ENCODE measurements at regions not wholly inside any gene's neighbourhood (a gene's known extent, or its start where the extent isn't known, plus 50 kb on each side); places are given as distances from the start of the nearest gene placed in this dataset.

DNA sequence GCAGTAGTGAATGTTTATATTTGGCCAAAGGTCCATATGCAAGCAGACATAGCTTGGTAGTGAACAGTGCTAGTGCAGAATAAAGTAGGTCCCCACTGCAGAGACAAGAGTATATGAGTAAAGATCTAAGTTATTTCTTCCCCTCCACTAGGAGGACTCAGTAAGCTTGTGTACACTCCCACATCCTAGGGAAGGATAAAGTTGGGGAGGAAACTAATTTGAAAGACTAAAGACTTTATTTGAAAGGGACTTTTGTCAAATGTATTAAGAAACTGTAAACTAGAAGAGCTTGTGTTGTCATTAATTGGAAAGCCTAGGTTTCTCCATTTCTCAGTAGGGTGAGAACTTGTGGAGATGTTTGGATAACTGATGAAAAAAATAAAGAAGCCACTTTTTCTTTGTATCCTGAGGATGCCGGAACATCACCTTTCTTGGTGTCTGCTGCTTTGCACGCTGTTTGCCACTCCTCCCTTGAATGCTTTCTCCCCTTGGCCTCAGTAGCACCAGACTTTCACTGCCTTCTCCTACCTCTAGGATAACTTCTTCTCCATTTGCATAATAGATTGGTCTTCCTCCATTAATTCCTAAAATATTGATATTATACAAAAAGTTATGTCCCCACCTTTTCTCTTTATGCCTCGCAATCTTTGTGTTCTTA, 329.0 kb downstream of the PARP8 start:
- H3K27me3 ChIP-seq (ENCODE audit: insufficient read depth, low read length) = no peaks in the 10 kb centered on the region
- no peak overlapping the region for H3K9ac ChIP-seq (ENCODE audit: low read depth, low read length)
- H3K27ac ChIP-seq (ENCODE audit: low read depth, low read length) = no peak overlapping the region
- peaks cover 3% of the 10 kb centered on the region; the same call in 1 of the 2 replicates for H3K4me1 ChIP-seq (ENCODE audit: insufficient read depth, low read length)
- H3K4me3 ChIP-seq (ENCODE audit: low read length) = no peak overlapping the region
- H3K36me3 ChIP-seq (ENCODE audit: insufficient read depth, low read length) = no peaks in the 10 kb centered on the region
- no peaks in the 10 kb centered on the region for H3K9me3 ChIP-seq (ENCODE audit: insufficient read depth, low read depth, low read length)
- 68% methylated on average over 2 of the region's 3 CpGs for WGBS

DNA sequence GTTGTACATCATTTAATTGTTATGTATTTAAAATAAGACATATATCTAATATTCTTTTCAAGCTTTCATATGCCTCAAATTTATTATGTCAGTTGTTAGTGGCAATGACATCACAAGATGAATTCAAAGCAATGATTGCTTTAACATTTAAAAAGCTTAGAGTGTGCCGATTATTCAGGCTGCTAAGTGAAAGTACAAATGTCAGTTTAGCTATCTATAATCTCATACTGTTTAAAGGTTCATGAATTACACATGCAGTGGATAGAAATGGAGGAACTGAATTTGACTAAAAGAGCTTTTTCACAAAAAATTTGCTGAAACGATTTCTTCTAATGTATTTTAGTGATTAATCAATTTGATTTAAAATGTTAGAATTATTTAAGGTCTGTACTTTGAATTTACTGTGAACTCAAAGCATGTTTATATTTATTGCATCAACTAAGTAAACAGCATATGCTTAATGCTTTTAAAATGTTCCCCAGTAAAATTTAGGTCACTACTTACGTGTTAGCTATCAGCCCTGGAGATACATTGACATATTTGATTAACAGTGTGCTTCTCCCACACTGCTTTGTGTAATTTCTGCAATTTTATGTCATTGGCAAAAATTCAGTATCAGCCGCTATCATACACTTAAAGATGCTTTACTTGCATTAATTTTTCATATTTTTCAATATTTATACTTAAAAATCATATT, 334.9 kb downstream of the PARP8 start:
- H3K27me3 ChIP-seq (ENCODE audit: insufficient read depth, low read length) = no peaks in the 10 kb centered on the region
- no peaks in the 10 kb centered on the region for H3K4me1 ChIP-seq (ENCODE audit: insufficient read depth, low read length)
- 83% methylated on average over 3 of the region's 4 CpGs for WGBS
- no peaks in the 10 kb centered on the region for H3K36me3 ChIP-seq (ENCODE audit: insufficient read depth, low read length)
- H3K9me3 ChIP-seq (ENCODE audit: insufficient read depth, low read depth, low read length) = no peaks in the 10 kb centered on the region
- no peak overlapping the region for H3K9ac ChIP-seq (ENCODE audit: low read depth, low read length)
- H3K4me3 ChIP-seq (ENCODE audit: low read length) = no peak overlapping the region
- H3K27ac ChIP-seq (ENCODE audit: low read depth, low read length) = no peak overlapping the region

DNA sequence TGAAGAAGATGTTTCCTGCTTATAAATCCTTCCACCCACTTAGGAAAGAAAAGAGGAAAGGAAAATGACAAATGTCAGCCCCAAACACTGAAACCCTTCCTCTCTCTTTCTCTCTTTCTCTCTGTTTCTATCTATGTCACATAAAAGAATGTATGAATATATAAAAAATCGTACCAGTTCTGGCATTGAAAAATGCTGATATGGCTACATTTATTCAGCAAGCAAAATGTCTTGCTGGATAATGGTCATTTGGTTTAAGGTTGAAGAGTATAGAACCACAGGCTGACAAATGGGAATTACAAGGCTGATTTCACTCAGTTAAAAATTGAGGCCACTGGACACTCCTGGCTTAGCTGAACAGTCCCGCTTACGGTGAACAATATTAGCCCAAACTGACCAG, 335.9 kb downstream of the PARP8 start:
- H3K9ac ChIP-seq (ENCODE audit: low read depth, low read length) = no peak overlapping the region
- H3K4me1 ChIP-seq (ENCODE audit: insufficient read depth, low read length) = no peaks in the 10 kb centered on the region
- H3K36me3 ChIP-seq (ENCODE audit: insufficient read depth, low read length) = no peaks in the 10 kb centered on the region
- H3K9me3 ChIP-seq (ENCODE audit: insufficient read depth, low read depth, low read length) = no peaks in the 10 kb centered on the region
- no peaks in the 10 kb centered on the region for H3K27me3 ChIP-seq (ENCODE audit: insufficient read depth, low read length)
- no peak overlapping the region for H3K4me3 ChIP-seq (ENCODE audit: low read length)
- no peak overlapping the region for H3K27ac ChIP-seq (ENCODE audit: low read depth, low read length)
- 93% methylated on average over 3 of the region's 3 CpGs for WGBS

DNA sequence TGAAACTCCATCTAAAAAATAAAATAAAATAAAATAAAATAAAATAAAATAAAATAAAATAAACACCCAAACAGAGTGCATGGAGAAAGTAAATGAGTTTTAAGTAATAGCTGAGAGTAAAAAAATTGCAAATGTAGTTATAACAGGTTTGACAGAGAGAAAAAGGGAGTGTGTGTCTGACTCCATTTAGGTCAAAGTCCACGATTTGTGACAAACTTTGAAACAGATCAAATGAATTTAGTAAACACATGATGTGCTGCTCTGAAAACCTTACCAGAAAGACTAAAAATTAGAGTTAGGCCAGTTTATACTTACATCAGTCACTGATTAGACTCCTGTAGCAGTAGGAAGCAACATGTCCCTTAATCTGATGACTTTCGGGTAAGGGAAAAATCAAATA, 346.6 kb downstream of the PARP8 start:
- Histone ChIP-seq H3K9ac (ENCODE audit: low read depth, low read length) (no peak overlapping the region), H3K27me3 (ENCODE audit: insufficient read depth, low read length) (no peaks in the 10 kb centered on the region), H3K27ac (ENCODE audit: low read depth, low read length) (no peak overlapping the region), H3K9me3 (ENCODE audit: insufficient read depth, low read depth, low read length) (no peaks in the 10 kb centered on the region), H3K36me3 (ENCODE audit: insufficient read depth, low read length) (no peaks in the 10 kb centered on the region), H3K4me3 (ENCODE audit: low read length) (no peak overlapping the region), H3K4me1 (ENCODE audit: insufficient read depth, low read length) (no peaks in the 10 kb centered on the region)
- WGBS = 94% methylated on average over 2 of the region's 2 CpGs

DNA sequence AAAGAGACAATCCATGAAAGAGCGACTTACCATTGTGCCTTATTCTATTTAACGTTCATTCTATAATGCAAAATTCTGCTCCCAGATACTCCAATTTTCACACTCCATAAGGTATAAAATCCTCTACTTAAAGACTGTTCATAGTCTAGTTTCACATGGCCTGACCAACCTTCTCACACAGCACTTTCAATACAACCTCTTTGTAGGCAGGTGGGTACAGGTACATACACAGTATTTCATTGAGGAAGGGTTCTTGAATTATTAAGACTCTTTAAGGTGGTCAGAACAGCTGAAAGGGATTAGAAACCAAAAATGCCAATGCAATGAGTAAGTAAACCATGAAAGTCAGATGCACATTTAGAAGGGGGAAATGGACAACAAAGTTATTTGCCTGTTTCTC, 352.0 kb downstream of the PARP8 start:
- Histone ChIP-seq H3K4me3 (ENCODE audit: low read length) (no peak overlapping the region), H3K9me3 (ENCODE audit: insufficient read depth, low read depth, low read length) (no peaks in the 10 kb centered on the region), H3K27me3 (ENCODE audit: insufficient read depth, low read length) (no peaks in the 10 kb centered on the region), H3K36me3 (ENCODE audit: insufficient read depth, low read length) (no peaks in the 10 kb centered on the region), H3K27ac (ENCODE audit: low read depth, low read length) (no peak overlapping the region), H3K4me1 (ENCODE audit: insufficient read depth, low read length) (no peaks in the 10 kb centered on the region), H3K9ac (ENCODE audit: low read depth, low read length) (no peak overlapping the region)
- WGBS = 97% methylated on average over 2 of the region's 2 CpGs

DNA sequence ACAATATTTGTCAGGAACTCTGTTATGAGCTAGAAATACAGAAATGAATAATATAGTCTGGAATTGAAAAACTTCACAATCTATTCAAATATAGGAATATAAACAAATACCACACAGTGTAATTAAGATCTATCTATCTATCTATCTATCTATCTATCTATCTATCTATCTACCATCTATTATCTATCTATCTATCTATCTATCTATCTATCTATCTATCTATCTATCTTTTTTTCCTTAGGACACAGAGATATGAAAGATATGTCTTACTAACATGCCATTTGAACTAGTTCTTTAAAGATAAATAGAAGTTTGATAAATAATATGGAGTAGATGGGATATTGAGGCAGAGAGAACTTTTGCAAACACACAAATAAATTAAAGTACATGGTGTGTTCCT, 357.8 kb downstream of the PARP8 start:
- no peaks in the 10 kb centered on the region for H3K27me3 ChIP-seq (ENCODE audit: insufficient read depth, low read length)
- H3K4me1 ChIP-seq (ENCODE audit: insufficient read depth, low read length) = no peaks in the 10 kb centered on the region
- no peaks in the 10 kb centered on the region for H3K9me3 ChIP-seq (ENCODE audit: insufficient read depth, low read depth, low read length)
- H3K36me3 ChIP-seq (ENCODE audit: insufficient read depth, low read length) = no peaks in the 10 kb centered on the region
- H3K4me3 ChIP-seq (ENCODE audit: low read length) = no peak overlapping the region
- H3K27ac ChIP-seq (ENCODE audit: low read depth, low read length) = no peak overlapping the region
- H3K9ac ChIP-seq (ENCODE audit: low read depth, low read length) = no peak overlapping the region

DNA sequence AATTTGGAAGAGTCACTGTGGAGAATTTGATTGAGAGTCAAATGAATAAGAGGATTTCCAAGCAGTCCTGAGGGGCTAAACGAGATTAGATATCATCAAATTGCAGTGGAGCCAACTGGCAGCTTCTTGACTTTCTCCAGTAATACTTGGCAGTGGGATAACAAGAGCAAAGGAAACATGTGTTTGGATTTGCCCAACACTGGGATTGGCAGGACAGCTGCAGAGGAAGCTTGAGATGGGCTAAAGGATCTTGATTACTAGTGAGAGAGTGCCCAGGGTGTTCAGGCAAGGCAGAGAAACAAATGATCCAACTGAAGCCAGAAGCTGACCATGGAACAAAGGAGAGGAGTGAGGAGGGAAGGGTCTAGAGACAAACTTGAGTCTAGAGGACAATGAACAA, 356.0 kb upstream of the ISL1 start:
- Histone ChIP-seq H3K36me3 (ENCODE audit: insufficient read depth, low read length) (no peaks in the 10 kb centered on the region), H3K27me3 (ENCODE audit: insufficient read depth, low read length) (no peaks in the 10 kb centered on the region), H3K9ac (ENCODE audit: low read depth, low read length) (no peak overlapping the region), H3K4me3 (ENCODE audit: low read length) (no peak overlapping the region), H3K27ac (ENCODE audit: low read depth, low read length) (no peak overlapping the region), H3K4me1 (ENCODE audit: insufficient read depth, low read length) (no peaks in the 10 kb centered on the region), H3K9me3 (ENCODE audit: insufficient read depth, low read depth, low read length) (no peaks in the 10 kb centered on the region)
- 83% methylated on average over 1 of the region's 1 CpG for WGBS

DNA sequence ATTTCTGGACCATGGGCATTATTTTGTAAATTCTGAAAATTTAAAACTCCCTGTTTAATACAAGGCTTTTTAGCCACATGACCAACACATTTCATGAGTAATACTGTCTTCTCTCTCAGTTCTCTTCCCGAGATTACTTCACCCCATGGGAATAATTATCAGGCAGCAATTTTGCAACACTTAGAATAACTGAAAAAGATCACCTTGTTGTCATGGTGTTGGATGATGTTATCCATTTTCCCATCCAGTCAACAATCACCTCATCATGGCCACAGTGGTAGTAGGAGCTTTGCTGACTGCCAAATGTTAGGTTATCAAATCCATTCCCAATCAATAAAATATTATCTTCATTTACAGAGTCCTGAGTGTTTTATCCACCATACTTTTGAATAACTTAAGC, 354.9 kb upstream of the ISL1 start:
- Histone ChIP-seq H3K27me3 (ENCODE audit: insufficient read depth, low read length) (no peaks in the 10 kb centered on the region), H3K4me1 (ENCODE audit: insufficient read depth, low read length) (no peaks in the 10 kb centered on the region), H3K36me3 (ENCODE audit: insufficient read depth, low read length) (no peaks in the 10 kb centered on the region), H3K4me3 (ENCODE audit: low read length) (no peak overlapping the region), H3K9me3 (ENCODE audit: insufficient read depth, low read depth, low read length) (no peaks in the 10 kb centered on the region), H3K9ac (ENCODE audit: low read depth, low read length) (no peak overlapping the region), H3K27ac (ENCODE audit: low read depth, low read length) (no peak overlapping the region)
- WGBS = 86% methylated on average over 1 of the region's 1 CpG

DNA sequence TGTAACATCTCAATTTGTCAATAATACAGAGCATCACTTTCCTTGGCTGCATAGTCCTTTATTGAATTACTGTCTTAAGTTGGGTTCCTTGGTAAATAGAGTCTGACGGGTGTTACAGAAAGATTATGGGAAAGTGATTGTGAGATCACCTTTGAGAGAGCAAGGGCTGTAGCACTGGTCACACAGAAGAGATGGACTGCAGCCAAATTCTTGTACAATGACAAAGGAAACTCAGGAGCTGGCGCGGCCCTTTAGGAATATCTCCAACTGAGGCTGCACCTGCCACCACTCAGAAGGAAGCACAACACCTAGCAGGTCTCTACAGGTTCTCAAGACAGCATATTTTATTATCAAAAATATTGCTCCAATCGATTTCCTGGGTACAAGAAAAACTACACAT, 350.0 kb upstream of the ISL1 start:
- H3K27me3 ChIP-seq (ENCODE audit: insufficient read depth, low read length) = no peaks in the 10 kb centered on the region
- H3K27ac ChIP-seq (ENCODE audit: low read depth, low read length) = no peak overlapping the region
- H3K9ac ChIP-seq (ENCODE audit: low read depth, low read length) = no peak overlapping the region
- WGBS = 87% methylated on average over 4 of the region's 4 CpGs
- H3K4me1 ChIP-seq (ENCODE audit: insufficient read depth, low read length) = no peaks in the 10 kb centered on the region
- H3K9me3 ChIP-seq (ENCODE audit: insufficient read depth, low read depth, low read length) = no peaks in the 10 kb centered on the region
- no peak overlapping the region for H3K4me3 ChIP-seq (ENCODE audit: low read length)
- no peaks in the 10 kb centered on the region for H3K36me3 ChIP-seq (ENCODE audit: insufficient read depth, low read length)

DNA sequence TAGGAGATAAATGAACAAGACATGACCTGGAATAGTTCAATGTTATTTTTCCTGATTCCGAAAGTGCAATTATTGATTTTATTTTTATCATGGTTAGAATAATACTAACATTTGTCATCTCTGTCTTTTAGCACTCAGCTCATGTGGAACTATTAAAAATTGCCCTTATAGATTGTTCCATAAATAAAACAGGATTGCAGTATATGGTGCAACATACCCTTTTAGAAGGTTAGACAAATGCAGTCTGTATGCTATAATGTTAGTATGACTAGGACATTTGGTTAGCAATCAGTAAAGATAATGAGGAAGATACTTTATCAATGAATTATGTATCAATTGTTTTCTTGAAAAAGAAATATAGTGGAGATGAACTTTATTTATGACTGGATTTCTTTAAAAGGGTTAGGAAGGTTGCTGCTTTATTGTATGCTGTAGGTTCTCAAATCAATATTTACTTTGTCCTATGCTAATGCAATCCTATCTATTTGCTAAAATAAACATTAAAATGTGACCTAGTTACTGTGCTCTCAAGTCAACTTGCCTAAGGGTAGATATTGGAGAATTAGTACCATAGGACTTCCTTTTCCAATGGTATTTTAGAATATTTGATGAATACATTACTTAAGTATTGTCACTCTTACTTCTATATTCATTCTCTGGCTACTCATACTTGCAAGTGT, 348.9 kb upstream of the ISL1 start:
- H3K9ac ChIP-seq (ENCODE audit: low read depth, low read length) = no peak overlapping the region
- no CpG with 5 or more reads among the region's 1 CpG for WGBS

DNA sequence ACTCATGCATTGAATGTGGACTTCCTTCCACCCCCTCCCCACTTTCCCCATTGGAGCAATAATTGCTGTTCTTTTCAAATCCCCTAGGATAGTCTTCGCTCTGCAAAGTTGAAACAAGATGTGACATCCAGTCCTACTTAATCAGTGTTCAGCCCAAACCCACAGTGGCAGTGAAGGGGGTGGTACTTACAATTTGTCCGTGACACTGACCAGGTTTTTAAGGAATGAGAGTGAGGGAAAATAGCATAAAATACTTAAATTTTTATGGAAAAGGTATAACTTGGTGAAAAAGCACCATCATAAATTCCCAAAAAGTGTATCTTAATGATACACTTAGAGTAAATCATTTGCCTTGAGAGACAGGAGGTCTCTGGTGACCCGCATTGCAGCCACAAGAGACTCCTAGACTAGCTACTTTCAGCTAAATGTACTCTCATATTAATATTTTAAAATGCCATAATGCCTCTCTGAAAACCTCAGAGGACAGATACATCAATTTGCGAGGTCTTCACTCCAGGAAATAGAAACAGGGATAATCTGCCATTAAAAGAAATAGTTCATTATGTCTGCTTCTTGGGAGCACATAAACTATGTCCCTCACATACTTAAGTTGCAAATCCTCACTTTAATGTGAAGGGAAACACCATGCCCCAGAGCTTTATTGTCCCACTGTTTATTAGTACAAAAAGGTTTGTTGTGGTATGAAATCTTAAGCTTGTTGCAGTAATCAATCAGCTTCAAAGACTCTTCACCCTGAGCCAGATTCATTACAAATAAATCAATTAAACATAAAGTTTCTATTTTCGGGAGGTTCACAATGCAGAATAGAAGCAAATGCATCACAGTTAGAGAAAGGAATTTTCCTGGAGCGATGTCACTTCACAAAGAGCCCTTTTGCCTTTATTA, 343.6 kb upstream of the ISL1 start:
- Histone ChIP-seq H3K9me3 (ENCODE audit: insufficient read depth, low read depth, low read length) (no peaks in the 10 kb centered on the region), H3K9ac (ENCODE audit: low read depth, low read length) (no peak overlapping the region), H3K4me1 (ENCODE audit: insufficient read depth, low read length) (no peaks in the 10 kb centered on the region; the same call in 1 of the 2 replicates), H3K4me3 (ENCODE audit: low read length) (no peak overlapping the region), H3K36me3 (ENCODE audit: insufficient read depth, low read length) (no peaks in the 10 kb centered on the region), H3K27ac (ENCODE audit: low read depth, low read length) (no peak overlapping the region), H3K27me3 (ENCODE audit: insufficient read depth, low read length) (no peaks in the 10 kb centered on the region)
- WGBS = 95% methylated on average over 6 of the region's 6 CpGs

More for the DNA sequence above, 348.9 kb upstream of the ISL1 start:
- no peak overlapping the region for H3K4me3 ChIP-seq (ENCODE audit: low read length)
- no peaks in the 10 kb centered on the region for H3K4me1 ChIP-seq (ENCODE audit: insufficient read depth, low read length)
- H3K27me3 ChIP-seq (ENCODE audit: insufficient read depth, low read length) = no peaks in the 10 kb centered on the region
- H3K36me3 ChIP-seq (ENCODE audit: insufficient read depth, low read length) = no peaks in the 10 kb centered on the region
- no peaks in the 10 kb centered on the region for H3K9me3 ChIP-seq (ENCODE audit: insufficient read depth, low read depth, low read length)
- H3K27ac ChIP-seq (ENCODE audit: low read depth, low read length) = no peak overlapping the region
